HG03108 (cell line): ENCODE measurements at regions not wholly inside any gene's neighbourhood (a gene's known extent, or its start where the extent isn't known, plus 50 kb on each side); places are given as distances from the start of the nearest gene placed in this dataset.

Source experiments
- ATAC-seq: cut with Tn5 transposase; IDR thresholded peaks from one replicate; pipeline ENCODE4 v1.9.1; 2021; ENCODE audit warnings: moderate library complexity; ENCODE audit not compliant: unreplicated experiment

- no peak for ATAC-seq
Observed at GRCh38 chr1:48164571-48164970, 57.9 kb upstream of the SLC5A9 start.

- no peak for ATAC-seq
Observed at GRCh38 chr1:48160486-48161132, 61.9 kb upstream of the SLC5A9 start.

GRCh38 chr1:48139275-48139674, 83.2 kb upstream of the SLC5A9 start:
- no peak for ATAC-seq

DNA sequence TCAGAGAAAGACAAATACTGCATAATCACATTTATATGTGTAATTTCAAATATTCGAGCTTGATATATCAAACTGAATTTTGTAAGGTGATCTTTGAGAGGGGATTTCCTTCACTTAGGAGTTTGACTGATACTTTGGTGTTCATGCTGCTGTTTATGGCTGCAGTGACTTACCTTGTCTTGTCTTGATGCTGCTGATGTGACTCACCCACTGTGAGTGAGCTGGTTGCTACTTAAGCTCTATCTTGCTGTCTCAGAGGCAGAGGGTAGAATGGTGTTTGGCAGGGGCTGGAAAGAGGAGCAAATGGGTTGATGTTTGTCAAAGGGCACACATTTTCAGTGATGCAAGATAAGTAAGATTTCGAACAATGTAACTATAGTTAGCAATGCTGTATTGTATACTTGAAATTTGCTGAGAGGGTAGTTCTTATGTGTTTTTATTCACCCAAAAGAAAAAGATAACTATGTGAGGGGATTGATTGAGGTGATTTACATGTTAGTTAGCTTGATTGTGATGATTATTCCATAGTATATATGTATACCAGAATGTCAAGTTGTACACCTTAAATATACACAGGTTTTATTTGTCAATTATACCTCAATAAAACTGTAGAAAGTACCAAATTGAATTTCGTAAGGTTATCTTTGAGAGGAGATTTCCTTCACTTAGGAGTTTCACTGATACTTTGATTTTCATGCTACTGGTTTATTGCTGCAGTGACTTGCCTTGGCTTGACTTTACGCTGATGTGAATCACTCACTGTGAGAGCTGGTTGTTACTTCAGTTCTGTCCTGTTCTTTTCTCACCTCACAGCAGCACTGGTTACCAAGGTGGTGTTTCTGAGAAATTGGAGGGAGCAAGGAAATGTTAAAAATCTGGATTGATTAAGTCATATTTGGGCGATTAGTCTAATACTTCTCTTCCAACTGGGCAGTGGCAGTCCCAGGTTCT, 94.5 kb upstream of the SLC5A9 start:
- no peak for ATAC-seq

DNA sequence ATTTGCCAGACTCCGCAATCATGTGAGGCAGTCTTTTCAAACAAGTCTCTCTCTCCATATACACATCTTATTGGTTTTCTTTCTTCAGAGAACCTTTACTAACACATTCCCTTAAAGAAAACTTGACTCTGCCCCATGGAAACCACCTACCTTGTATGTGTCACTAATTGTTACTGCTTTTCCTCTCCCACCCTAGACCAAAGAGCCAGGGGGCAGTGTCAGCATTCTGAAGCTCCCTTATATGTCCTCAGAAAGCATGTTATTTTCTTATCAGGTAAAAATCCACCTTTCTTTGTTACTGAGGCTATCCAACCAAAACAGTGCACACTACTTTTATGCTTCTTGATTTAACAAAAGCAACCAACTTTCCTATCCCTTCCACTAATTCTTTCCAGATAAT, 98.9 kb upstream of the SLC5A9 start:
- no peak for ATAC-seq

DNA sequence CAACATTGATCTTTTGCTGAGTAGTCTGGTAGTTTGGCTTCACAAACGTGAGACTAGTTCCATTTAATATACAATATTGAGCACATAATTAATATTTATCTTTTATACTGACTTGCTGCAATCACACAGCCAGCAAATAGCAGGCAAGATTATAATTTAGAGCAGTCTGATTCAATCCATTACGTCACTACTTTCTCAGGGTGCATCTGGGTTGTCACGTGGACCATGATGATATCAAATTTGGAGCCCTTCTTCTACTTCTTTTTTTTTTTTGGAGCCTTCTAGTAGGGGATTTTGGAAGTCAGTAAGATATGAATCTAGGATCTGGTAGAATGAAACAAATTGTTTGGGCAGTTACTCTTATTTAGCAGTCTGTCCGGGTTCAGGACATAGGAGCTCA, 100.6 kb upstream of the SLC5A9 start:
- ATAC-seq = no peak

GRCh38 chr1:48120621-48121020, 101.9 kb upstream of the SLC5A9 start:
- no peak for ATAC-seq

- no peak for ATAC-seq
Observed at GRCh38 chr1:48115835-48116234, 106.7 kb upstream of the SLC5A9 start.

- ATAC-seq = no peak
Observed at GRCh38 chr1:48114596-48115382, 107.7 kb upstream of the SLC5A9 start.

GRCh38 chr1:48109390-48110013, 112.3 kb upstream of the TRABD2B start:
- ATAC-seq = no peak

GRCh38 chr1:48107516-48107915, 110.3 kb upstream of the TRABD2B start:
- no peak for ATAC-seq

DNA sequence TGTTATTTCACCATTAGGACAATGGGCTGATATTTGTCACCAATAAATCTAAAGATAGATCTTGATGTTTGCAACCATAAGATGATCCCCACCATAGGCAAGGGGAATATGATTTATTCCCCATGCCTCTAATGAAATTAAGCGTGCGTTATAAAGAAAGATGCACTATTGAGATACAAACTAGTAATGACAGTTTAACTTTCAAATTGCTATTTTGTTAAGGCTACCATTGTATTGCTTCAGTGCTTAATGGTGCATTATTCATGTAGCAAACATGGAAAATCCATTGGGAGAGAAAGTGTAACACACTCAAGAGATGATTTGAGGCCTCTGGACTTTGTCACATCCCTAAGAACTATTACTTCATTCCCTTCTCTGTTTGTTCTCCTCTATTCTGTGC, 108.9 kb upstream of the TRABD2B start:
- no peak for ATAC-seq

DNA sequence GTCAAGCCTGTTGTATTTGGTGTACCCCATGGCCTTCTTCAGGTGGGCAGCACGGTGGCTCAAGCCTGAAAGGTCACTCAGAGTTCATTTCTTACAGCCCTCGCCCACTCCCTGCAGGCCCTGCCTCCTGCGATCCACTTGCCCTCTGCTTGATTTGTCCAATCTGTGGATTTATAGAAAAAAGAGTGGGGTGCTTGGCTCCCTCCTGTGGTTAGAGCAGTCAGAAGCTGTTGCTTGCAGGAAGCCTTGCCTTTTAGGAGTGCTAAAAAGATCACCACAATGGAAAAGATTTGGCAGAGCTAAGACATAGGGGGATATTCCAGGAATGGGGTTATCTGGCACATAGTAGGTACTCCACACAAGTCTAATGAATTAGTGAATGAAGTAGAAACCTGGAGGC, 108.0 kb upstream of the TRABD2B start:
- ATAC-seq = no peak

- ATAC-seq = no peak
Observed at GRCh38 chr1:48103495-48103894, 106.3 kb upstream of the TRABD2B start.

DNA sequence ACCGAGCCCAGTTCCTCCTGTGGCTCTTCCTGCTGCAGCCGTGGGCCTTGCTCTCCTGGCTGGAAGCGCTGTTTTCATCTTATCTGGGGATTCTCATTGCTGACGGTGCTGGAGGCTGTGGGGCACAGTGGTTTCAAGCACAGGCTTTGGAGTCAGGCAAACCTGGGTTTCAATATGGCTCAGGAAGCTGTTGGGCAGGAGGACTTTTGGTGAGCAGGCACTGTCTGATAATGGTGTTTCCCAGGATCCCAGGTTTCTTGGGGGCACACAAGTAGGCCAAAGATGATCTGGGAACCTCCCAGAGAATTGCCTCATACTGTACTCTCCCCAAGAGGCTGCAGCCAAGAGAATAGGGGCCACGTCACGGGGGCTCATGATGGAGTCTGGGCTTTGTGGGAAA, 105.6 kb upstream of the TRABD2B start:
- ATAC-seq = no peak

- no peak for ATAC-seq
Observed at GRCh38 chr1:48099072-48099773, 102.0 kb upstream of the TRABD2B start.

- ATAC-seq = peak; percentile 95
Observed at GRCh38 chr1:48093696-48094528, 96.7 kb upstream of the TRABD2B start.

DNA sequence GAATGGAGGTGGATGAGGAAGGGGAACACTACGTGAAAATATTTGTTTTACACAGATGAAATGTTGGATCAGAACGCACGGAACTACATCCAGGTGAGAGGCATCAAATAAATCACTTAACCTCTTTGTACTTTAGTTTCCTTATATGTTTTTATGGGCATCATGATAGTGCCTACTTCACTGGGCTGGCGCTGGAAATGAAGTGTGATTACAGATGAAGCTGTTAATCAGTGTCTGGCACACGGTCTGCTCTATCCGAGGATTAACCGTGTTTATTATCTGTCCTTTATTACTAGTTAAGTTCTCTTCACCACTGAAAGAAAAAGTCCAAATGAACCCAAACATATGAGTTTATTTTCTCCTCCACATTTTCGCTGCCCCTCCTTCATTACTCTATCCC, 96.0 kb upstream of the TRABD2B start:
- no peak for ATAC-seq

- ATAC-seq = no peak
Observed at GRCh38 chr1:48092401-48092800, 95.2 kb upstream of the TRABD2B start.
